GM19438 (cell line): ENCODE measurements at regions not wholly inside any gene's neighbourhood (a gene's known extent, or its start where the extent isn't known, plus 50 kb on each side); places are given as distances from the start of the nearest gene placed in this dataset.

Experiments used
- ATAC-seq: cut with Tn5 transposase; IDR thresholded peaks from one replicate; pipeline ENCODE4 v1.9.1; 2021; ENCODE audit warnings: low read depth; ENCODE audit not compliant: unreplicated experiment

DNA sequence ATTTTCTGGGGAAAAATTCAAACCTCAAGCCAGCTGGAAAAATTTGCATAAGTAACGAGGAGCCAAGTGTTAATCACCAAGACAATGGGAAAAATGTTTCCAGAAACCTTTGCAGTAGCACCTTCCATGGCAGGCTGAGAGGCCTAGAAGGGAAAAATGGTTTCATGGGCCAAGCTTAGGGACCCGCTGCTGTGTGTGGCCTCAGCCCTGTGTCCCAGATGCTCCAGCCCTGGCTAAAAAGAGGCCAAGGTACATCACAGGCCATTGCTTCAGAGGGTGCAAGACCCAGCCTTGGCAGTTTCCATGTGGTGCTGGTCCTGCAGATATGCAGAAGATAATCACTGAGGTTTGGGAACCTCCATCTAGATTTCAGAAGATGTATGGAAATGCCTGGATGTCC lies 98.3 kb upstream of the NWD2 start:
- no peak for ATAC-seq

DNA sequence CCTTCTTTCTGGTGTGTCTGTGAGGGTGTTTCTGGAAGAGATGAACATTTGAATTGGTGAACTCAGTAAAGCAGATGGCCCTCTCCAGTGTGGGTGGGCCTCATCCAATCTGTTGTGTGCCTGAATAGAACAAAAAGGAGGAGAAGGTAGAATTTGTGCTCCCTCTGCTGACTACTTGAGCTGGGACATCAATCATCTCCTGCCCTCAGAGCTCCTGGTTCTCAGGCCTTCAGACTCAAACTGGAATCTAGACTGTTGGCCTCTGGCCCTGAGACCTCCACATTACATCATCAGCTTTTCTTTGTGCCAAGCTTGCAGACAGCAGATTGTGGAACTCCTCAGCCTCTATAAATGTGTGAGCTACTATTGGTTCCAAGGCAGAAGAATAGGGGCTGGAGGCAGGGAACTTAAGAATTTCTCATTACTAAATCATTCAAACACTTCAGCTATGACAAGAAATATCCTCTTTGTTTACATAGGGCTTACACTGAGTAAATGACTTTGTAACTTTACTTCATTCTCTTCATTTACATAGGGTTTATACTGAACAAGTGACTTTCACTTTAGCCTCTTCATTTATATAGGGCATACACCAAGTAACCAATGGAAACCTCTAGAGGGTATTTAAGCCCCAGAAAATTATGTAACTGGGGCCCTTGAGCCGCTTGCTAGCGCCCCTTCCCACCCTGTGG lies 86.9 kb upstream of the NWD2 start:
- ATAC-seq, result no peak

- ATAC-seq, result no peak
Observed at GRCh38 chr4:37160653-37161052, 83.9 kb upstream of the NWD2 start.

GRCh38 chr4:37165844-37166243 lies 78.7 kb upstream of the NWD2 start:
- ATAC-seq, result no peak

DNA sequence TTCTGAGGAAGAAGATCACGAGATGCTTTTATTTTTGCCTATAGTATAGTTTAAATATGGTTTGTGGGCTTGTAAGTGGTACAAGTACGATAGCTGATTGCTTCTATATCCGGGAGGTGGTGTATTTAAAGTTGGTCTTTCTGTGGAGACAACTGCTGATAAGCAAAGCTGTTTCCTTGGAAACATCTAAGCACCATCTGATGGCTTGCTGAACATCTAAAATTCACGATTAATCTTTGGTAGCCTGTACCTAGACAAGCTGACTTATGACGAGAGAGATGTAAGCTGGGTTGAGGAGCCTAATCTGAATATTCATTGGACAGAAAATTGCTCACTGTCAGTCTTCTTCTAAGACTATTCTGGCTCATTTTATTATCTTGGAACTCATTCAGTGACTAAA lies 74.6 kb upstream of the NWD2 start:
- no peak for ATAC-seq

DNA sequence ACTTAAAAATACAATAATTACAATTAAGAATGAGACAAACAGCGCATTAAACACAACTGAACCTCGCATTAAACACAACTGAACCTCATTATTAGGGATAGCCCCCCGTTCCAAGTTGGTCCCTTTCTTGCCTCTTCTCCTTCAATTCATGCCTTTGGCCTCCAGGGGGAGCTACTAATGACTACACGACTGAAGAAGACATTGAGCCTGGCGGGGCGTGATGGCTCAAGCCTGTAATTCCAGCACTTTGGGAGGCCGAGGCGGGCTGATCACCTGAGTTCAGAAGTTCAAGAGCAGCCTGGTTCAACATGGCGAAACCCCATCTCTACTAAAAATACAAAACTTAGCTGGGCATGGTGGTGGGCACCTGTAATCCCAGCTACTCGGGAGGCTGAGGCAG lies 56.4 kb upstream of the NWD2 start:
- ATAC-seq, result no peak
